Smooth muscle cell of the brain vasculature (primary cell): ENCODE measurements at regions not wholly inside any gene's neighbourhood (a gene's known extent, or its start where the extent isn't known, plus 50 kb on each side); places are given as distances from the start of the nearest gene placed in this dataset.
"Not testable (repeated sequence)": the region's sequence is repeated elsewhere in the genome, so short reads cannot be mapped to it uniquely, and the experiment has no call there.

Experiments used
- DNase-seq: peaks from one replicate; pipeline ENCODE4 v3.0.0-alpha.2; 2012; ENCODE audit warnings: low read depth, low spot score

GRCh38 chr3:176075491-176075890, 1121.8 kb downstream of the TBL1XR1 start:
- DNase-seq: no peak

DNA sequence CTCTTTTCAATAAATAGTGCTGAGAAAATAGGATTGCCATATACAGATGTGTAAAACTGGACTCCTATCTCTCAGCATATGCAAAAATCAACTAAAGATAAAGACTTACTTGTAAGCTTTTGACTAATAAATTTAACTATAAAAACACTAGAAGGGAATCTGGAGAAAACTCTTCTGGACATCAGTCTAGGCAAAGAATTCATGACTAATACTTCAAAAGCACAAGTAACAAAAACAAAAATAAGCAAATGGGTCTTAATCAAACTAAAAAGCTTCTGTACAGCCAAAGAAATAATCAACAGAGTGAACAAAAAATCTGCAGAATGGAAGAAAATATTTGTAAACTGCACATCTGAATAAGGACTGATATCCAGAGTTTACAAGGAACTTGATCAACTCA, 1122.2 kb downstream of the TBL1XR1 start:
- no peak for DNase-seq

DNA sequence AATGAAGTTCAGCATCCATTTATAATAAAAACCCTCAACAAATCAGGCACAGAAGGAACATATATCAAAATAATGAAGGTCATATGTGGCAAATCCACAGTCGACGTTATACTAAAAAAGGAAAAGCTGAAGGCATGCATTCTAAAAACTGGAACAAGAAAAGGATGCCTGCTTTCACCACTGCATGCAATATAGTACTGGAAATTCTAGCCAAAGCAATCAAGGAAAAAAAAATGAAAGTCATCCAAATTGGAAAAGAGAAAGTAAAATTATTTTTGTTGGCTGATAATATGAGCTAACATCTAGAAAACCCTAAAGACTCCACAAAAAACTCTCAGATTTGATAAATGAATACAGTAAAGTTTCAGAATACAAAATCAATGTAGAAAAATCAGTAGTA, 1123.2 kb downstream of the TBL1XR1 start:
- no peak for DNase-seq

DNA sequence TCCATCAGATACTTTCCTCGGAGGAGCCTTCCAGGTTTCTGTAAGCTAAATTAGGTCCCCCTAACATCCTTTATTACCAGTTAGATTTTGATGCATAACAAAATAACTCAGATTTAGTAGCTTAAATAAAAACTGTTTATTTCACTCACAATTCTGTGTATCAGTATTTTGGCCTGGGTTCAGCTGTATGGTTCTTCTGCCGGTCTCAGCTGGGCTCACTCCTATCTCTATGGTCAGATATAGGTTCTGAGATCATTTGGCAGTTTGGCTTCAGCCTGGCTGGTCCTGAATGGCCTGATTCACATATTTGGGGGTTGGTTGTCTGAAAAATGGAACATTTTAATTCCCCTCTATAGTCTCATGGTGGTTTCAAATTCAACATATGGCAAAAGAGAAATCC, 1125.3 kb downstream of the TBL1XR1 start:
- DNase-seq: no peak

GRCh38 chr3:176068750-176069149, 1128.5 kb downstream of the TBL1XR1 start:
- no peak for DNase-seq

DNA sequence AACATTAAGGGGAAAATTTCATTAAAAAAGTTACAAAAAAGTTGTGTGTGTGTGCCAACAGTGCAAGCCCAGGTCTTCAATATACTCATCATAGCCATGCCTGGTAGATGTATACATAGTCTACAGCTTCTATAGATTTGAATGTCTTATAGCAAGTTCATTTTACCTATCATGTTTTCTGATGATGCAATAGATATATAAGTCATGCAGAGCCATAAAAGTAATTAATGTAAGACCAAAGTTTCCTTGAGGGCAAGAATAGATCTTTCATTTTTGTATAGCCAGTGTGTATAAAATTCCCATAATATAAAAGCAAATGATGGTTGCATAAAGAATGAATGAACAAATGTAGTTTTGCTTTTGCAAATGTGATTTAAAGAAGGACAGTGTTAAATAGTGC, 1138.4 kb downstream of the TBL1XR1 start:
- no peak for DNase-seq

GRCh38 chr3:176055836-176056235, 1141.4 kb downstream of the TBL1XR1 start:
- DNase-seq: no peak

- DNase-seq: no peak
These were observed 1145.5 kb downstream of the TBL1XR1 start for GRCh38 chr3:176051766-176052165.

DNA sequence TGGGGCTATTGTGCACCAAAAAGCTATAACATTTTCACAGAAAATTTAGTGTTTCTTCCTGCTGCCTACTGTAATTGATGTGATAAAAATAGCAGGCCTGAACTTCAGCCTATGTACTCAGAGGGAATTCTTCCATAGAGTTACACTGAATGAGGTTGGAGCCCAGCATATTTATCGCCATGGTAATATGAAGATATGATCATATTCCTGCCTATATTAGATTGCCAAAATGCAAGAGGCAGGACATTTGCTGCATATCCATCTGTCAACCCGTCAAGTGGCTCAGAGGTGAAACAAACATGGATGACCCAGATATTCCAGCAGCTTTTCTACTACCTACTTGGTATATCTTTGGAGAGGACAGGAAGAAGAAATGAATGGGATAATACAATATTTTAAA, 1150.6 kb downstream of the TBL1XR1 start:
- no peak for DNase-seq

- DNase-seq: no peak
These were observed 1155.5 kb downstream of the TBL1XR1 start for GRCh38 chr3:176041812-176042211.

DNA sequence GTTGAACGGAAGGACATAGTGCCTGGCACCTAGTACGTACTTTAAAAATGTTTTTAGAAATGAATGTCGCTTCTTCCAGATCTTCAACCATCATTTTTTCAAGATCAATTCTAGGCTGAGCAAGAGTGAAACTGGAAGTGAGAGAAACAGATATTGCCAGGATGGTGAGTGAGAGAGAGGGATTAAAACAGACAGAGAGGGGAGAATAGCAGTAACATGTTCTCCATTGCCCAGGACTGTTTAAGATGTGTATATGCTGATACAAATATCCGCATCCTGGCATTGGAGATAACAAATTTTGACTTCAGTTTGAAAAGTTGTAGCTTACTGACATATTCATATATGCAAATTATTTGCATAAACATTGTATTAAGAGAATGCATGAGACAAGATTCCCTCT, 1156.1 kb downstream of the TBL1XR1 start:
- no peak for DNase-seq

DNA sequence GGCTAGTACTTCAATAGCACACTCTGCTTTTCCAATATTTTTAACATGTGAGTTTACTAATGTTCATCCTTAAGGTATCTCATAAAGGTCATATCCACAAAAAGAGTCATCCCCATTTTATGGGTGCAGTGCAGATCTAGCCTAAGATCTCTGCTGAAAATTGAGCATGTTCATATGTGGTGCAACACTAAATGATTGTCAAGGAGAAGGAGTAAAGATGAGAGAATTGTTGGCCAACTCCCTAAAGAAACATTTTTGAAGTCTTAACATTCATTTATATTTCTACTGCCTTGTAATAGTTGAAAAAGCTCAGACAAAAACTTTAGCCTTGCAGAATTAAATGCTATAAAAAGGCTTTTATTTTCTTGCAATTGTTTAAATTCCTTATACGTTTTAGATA, 1159.6 kb downstream of the TBL1XR1 start:
- no peak for DNase-seq

DNA sequence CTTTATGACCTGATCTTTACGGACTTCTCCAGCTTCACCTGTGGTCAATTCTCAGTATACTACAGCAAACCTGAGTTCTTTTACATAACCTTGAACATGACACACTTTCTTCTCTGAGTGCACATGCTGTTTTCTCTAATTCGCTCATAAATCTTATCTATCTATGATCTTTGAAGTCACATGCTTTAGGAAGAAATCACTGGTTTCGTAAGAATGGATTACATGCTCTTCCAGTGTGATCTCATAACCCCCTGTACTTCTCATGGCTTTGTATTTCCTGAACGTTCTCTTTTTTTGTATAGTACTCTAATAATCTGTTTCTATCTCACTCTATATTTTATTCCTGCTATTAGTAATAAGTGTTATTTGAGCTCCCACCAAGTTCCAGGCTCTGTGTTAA, 1165.2 kb downstream of the TBL1XR1 start:
- no peak for DNase-seq

DNA sequence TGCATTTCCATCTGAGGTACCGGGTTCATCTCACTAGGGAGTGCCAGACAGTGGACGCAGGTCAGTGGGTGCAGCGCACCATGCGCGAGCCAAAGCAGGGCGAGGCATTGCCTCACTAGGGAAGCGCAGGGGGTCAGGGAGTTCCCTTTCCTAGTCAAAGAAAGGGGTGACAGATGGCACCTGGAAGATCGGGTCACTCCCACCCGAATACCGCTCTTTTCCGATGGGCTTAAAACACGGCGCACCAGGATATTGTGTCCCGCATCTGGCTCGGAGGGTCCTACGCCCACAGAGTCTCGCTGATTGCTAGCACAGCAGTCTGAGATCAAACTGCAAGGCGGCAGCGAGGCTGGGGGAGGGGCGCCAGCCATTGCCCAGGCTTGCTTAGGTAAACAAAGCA, 1157.1 kb downstream of the NAALADL2 start:
- DNase-seq: not testable (repeated sequence)

- DNase-seq: not testable (repeated sequence)
These were observed 1156.1 kb downstream of the NAALADL2 start for GRCh38 chr3:176015228-176015627.

DNA sequence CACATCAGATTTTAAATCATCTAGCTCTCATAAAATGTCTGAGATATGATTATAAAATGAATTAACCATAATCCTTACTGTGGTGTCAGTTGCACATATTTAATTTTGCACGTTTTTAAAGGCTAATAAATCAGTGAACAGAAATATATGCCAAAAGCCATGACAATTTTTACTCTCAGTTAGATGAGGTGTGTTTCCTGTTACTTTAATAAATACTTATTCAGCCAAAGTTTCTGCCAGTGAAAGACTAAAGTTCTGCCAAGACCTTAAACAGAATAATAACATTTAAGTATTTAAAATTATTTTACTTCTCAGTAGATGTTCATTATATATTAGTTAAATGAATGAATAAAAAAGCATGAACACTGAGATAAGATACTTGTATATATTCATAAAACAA, 1150.1 kb downstream of the NAALADL2 start:
- no peak for DNase-seq

- DNase-seq: no peak
These were observed 1146.4 kb downstream of the NAALADL2 start for GRCh38 chr3:176005564-176005963.

- DNase-seq: no peak
These were observed 1130.0 kb downstream of the NAALADL2 start for GRCh38 chr3:175989161-175989560.

DNA sequence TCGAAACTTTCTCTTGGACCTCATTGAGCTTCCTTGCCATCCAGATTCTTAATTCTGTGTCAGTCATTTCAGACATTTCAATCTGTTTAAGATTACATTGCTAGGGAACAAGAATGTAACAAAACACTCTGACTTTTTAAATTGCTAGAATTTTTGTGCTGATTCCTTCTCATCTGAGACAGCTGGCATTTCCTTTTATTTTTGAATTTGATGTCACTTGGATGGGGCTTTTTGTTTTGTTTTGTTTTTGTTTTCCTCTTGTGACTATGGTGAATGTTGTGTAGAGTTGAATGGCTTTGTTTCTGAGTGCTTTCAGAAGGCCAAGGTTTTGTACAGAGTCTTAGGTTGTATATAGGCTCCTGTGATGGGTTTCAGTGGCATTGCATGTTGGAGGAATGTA, 1129.3 kb downstream of the NAALADL2 start:
- DNase-seq: no peak

DNA sequence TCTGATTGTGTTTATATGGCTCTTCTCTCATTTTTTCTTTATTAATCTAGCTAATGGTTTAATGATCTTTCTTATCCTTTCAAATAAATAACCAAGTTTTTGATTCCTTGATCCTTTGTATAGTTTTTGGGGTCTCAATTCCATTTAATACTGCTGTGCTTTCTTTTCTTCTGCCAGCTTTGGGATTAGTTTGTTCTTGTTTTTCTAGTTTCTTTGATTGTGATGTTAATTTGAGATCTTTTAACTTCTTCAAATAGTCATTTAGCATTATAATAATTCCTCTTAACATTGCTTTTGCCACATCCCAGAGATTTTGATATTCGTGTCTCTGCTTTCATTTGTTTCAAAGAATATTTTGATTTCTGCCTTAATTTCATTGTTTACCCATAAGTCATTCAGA, 1126.6 kb downstream of the NAALADL2 start:
- DNase-seq: no peak

- DNase-seq: no peak
These were observed 1124.2 kb downstream of the NAALADL2 start for GRCh38 chr3:175983379-175983778.

- no peak for DNase-seq
These were observed 1121.5 kb downstream of the NAALADL2 start for GRCh38 chr3:175980486-175981090.

- no peak for DNase-seq
These were observed 1119.0 kb downstream of the NAALADL2 start for GRCh38 chr3:175977968-175978752.
